ENCODE measurements at regions not wholly inside any gene's neighbourhood (a gene's known extent, or its start where the extent isn't known, plus 50 kb on each side); places are given as distances from the start of the nearest gene placed in this dataset.
A peak's percentile ranks its signal among the peaks of the same experiment; 100 is the strongest.

DNA sequence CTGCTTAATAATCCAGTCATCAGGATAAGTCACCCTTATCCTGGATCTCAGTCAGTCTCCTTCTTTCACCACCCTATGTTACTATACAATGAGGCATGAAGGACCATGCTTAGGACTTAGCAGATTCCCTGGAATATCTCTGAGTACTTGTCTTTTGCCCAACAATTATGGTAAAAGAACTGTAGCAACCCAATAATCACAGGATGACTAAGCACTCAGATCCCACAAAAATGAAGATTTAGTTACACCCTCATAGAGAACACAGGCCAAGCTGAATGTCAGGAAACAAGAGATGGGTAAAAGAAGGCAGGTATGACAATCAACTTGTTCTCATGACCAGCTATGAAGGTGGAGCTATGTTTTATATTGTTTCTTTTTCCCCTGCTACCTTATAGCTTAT lies 91.4 kb downstream of the EDN1 start:
- H3K27ac Mint-ChIP-seq (ENCODE audit: low read depth, unreplicated experiment) = peak overlapping the region; percentile 46
- peaks cover 15% of the 10 kb centered on the region for H3K4me1 Mint-ChIP-seq (ENCODE audit: insufficient read depth, unreplicated experiment)
- no peak overlapping the region for H3K4me3 Mint-ChIP-seq (ENCODE audit: unreplicated experiment)
- ChIA-PET CTCF (interaction anchor here (0.6 to 0.8 kb wide), 3 partner anchors 9 to 307 kb away, joined by 3 to 4 read pairs (median 3); no protein-coding TSS in a partner anchor), POLR2A (no interaction called here)
- no peaks in the 10 kb centered on the region for H3K9me3 Mint-ChIP-seq (ENCODE audit: unreplicated experiment)
- H3K36me3 Mint-ChIP-seq (ENCODE audit: insufficient read depth, unreplicated experiment) = no peaks in the 10 kb centered on the region
- DNase-seq (ENCODE audit: unreplicated experiment) = no peak
- BruUV-seq (replicated peaks) = no TSS peak
- H3K27me3 Mint-ChIP-seq (ENCODE audit: insufficient read depth, unreplicated experiment) = no peaks in the 10 kb centered on the region
- intact Hi-C loops (cut with micrococcal nuclease) = no loop called here
- TF ChIP-seq, protein P1, sequence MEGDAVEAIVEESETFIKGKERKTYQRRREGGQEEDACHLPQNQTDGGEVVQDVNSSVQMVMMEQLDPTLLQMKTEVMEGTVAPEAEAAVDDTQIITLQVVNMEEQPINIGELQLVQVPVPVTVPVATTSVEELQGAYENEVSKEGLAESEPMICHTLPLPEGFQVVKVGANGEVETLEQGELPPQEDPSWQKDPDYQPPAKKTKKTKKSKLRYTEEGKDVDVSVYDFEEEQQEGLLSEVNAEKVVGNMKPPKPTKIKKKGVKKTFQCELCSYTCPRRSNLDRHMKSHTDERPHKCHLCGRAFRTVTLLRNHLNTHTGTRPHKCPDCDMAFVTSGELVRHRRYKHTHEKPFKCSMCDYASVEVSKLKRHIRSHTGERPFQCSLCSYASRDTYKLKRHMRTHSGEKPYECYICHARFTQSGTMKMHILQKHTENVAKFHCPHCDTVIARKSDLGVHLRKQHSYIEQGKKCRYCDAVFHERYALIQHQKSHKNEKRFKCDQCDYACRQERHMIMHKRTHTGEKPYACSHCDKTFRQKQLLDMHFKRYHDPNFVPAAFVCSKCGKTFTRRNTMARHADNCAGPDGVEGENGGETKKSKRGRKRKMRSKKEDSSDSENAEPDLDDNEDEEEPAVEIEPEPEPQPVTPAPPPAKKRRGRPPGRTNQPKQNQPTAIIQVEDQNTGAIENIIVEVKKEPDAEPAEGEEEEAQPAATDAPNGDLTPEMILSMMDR (IDR thresholded peaks at IDR 0.05; ENCODE audit: unreplicated experiment) = no peak

DNA sequence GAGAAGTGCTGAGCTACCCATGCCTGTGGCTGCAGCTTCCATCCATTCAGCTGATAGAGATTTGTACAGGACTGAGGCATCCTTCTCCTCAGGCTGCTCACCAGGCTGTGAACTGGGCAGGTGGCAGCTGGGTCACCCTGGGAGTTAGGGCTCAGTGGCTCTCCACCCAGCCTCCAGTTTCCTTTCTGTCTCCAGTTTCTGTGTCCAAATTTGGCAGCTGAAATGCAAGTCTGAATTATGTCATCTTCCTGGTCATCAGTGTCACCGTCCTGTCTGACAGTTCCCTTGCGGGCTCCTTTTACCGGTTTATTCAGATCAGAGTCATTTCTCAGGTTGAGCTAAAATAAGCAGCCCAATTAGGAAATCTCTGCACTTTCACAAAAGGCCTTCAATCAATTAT lies 93.3 kb downstream of the EDN1 start:
- intact Hi-C loops (cut with micrococcal nuclease) = no loop called here
- ChIA-PET POLR2A (interaction anchor here (0.8 kb wide), 1 partner anchor 10 kb away, joined by 3 read pairs; no protein-coding TSS in a partner anchor), CTCF (interaction anchor here (0.7 to 0.9 kb wide), 2 partner anchors 24 to 94 kb away, joined by 3 read pairs; no protein-coding TSS in a partner anchor)
- no peak for DNase-seq (ENCODE audit: unreplicated experiment)
- TF ChIP-seq, protein P1 (IDR thresholded peaks at IDR 0.05; ENCODE audit: unreplicated experiment) = no peak
- H3K4me1 Mint-ChIP-seq (ENCODE audit: insufficient read depth, unreplicated experiment) = peaks cover 15% of the 10 kb centered on the region
- H3K36me3 Mint-ChIP-seq (ENCODE audit: insufficient read depth, unreplicated experiment) = no peaks in the 10 kb centered on the region
- no peak overlapping the region for H3K4me3 Mint-ChIP-seq (ENCODE audit: unreplicated experiment)
- no peaks in the 10 kb centered on the region for H3K9me3 Mint-ChIP-seq (ENCODE audit: unreplicated experiment)
- H3K27me3 Mint-ChIP-seq (ENCODE audit: insufficient read depth, unreplicated experiment) = no peaks in the 10 kb centered on the region
- H3K27ac Mint-ChIP-seq (ENCODE audit: low read depth, unreplicated experiment) = no peak overlapping the region
- BruUV-seq (replicated peaks) = no TSS peak

DNA sequence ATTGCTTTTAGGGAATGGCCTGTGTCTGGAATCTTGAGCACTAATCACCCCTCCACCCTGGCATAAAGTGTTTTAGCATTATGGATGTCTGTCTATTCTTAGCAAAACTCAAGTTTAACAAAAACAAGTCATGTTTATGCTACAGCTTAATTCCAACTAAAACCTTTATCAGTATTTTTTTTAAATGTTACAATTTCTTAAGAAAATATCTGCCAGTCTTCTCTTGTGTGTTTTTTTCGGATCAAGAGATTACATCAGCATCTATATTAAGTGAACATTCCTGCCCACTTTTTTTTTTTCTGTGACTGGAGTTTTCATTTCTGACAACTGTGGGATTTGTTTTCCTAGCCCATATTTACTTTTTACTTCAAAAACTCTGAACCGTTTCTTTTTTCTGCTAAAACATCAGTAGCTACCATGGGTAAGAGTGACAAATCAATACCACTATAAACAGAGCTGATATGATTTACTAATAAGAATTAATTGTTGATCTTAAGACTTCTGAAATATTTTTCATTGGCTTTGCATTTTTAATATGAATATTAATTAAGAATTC lies 94.3 kb downstream of the EDN1 start:
- no peak for DNase-seq (ENCODE audit: unreplicated experiment)
- H3K27me3 Mint-ChIP-seq (ENCODE audit: insufficient read depth, unreplicated experiment) = no peaks in the 10 kb centered on the region
- ChIA-PET POLR2A (interaction anchor here (0.6 to 1.0 kb wide), 5 partner anchors 10 to 943 kb away, joined by 3 read pairs; no protein-coding TSS in a partner anchor), CTCF (interaction anchor here (0.7 to 1.0 kb wide), 2 partner anchors 11 to 172 kb away, joined by 3 to 6 read pairs; no protein-coding TSS in a partner anchor)
- TF ChIP-seq, protein P1 (IDR thresholded peaks at IDR 0.05; ENCODE audit: unreplicated experiment) = no peak
- no peak overlapping the region for H3K27ac Mint-ChIP-seq (ENCODE audit: low read depth, unreplicated experiment)
- intact Hi-C loops (cut with micrococcal nuclease) = no loop called here
- peaks cover 15% of the 10 kb centered on the region for H3K4me1 Mint-ChIP-seq (ENCODE audit: insufficient read depth, unreplicated experiment)
- no peaks in the 10 kb centered on the region for H3K9me3 Mint-ChIP-seq (ENCODE audit: unreplicated experiment)
- BruUV-seq (replicated peaks) = no TSS peak
- no peak overlapping the region for H3K4me3 Mint-ChIP-seq (ENCODE audit: unreplicated experiment)
- H3K36me3 Mint-ChIP-seq (ENCODE audit: insufficient read depth, unreplicated experiment) = no peaks in the 10 kb centered on the region

DNA sequence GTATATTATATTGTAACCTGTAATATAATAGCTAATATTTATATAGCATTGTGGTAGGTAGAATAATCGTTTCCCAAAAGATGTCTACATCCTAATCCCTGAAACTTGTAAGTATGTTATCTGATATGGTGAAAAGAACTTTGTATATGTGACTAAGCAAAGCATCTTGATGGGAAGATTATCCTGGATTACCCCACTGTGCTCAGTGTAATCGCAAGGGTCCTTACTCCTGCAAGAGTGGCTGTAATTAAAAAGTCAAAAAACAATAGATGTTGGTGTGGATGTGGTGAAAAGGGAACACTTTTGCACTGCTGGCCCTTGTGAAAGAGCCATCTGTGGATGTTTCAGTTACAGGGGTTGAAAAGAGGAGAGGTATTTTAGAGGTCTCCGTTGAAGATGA lies 95.2 kb downstream of the EDN1 start:
- ChIA-PET CTCF (interaction anchor here (1.0 kb wide), 1 partner anchor 10 kb away, joined by 6 read pairs; no protein-coding TSS in a partner anchor), POLR2A (interaction anchor here (0.7 kb wide), 1 partner anchor 22 kb away, joined by 4 read pairs; no protein-coding TSS in a partner anchor)
- TF ChIP-seq, protein P1 (IDR thresholded peaks at IDR 0.05; ENCODE audit: unreplicated experiment) = no peak
- no TSS peak for BruUV-seq (replicated peaks)
- DNase-seq (ENCODE audit: unreplicated experiment) = no peak
- no peak overlapping the region for H3K4me3 Mint-ChIP-seq (ENCODE audit: unreplicated experiment)
- H3K27me3 Mint-ChIP-seq (ENCODE audit: insufficient read depth, unreplicated experiment) = no peaks in the 10 kb centered on the region
- intact Hi-C loops (cut with micrococcal nuclease) = no loop called here
- H3K27ac Mint-ChIP-seq (ENCODE audit: low read depth, unreplicated experiment) = no peak overlapping the region
- no peaks in the 10 kb centered on the region for H3K36me3 Mint-ChIP-seq (ENCODE audit: insufficient read depth, unreplicated experiment)
- H3K9me3 Mint-ChIP-seq (ENCODE audit: unreplicated experiment) = no peaks in the 10 kb centered on the region
- H3K4me1 Mint-ChIP-seq (ENCODE audit: insufficient read depth, unreplicated experiment) = peaks cover 15% of the 10 kb centered on the region
